CD14-positive monocyte (primary cell): ENCODE measurements at regions not wholly inside any gene's neighbourhood (a gene's known extent, or its start where the extent isn't known, plus 50 kb on each side); places are given as distances from the start of the nearest gene placed in this dataset.

Source experiments
- DNase-seq, 3 donors: peaks; one replicate each; pipeline ENCODE4 v3.0.0-alpha.2; 2011 to 2022
- H2AFZ ChIP-seq: 2 replicates; pipeline ENCODE4 v1.6.0; 2012; ENCODE audit warnings: mild to moderate bottlenecking, low read depth, low read length, inconsistent platforms; ENCODE audit not compliant: insufficient read depth, poor library complexity, severe bottlenecking
- H3K27ac ChIP-seq, 2 donors: 1 replicate in 1 of 2; 2 replicates in 1 of 2; pipeline ENCODE4 v1.5.1; 2012 to 2013; ENCODE audit warnings: low read length in 2 of 2, control low read depth in 1 of 2, inconsistent platforms in 1 of 2, low read depth in 1 of 2, mild to moderate bottlenecking in 1 of 2
- H3K27me3 ChIP-seq, 2 donors: one replicate each; pipeline versions ENCODE4 v1.6.0 to v1.6.1; 2011 to 2013; ENCODE audit warnings: low read length in 2 of 2; ENCODE audit not compliant: control insufficient read depth in 2 of 2, insufficient read depth in 2 of 2
- H3K36me3 ChIP-seq, 2 donors: replicated peaks in 1 of 2; 1 replicate in 1 of 2; 2 replicates in 1 of 2; pipeline versions ENCODE4 v1.5.1 to v1.6.1; 2012 to 2013; ENCODE audit warnings: low read length in 2 of 2, control low read depth in 1 of 2, inconsistent platforms in 1 of 2, mild to moderate bottlenecking in 1 of 2; ENCODE audit not compliant: insufficient read depth in 2 of 2, control insufficient read depth in 1 of 2
- H3K4me1 ChIP-seq, 2 donors: 1 replicate in 1 of 2; 2 replicates in 1 of 2; pipeline versions ENCODE4 v1.5.1 to v1.6.1; 2012 to 2013; ENCODE audit warnings: low read length in 2 of 2, control low read depth in 1 of 2, inconsistent platforms in 1 of 2, mild to moderate bottlenecking in 1 of 2, moderate library complexity in 1 of 2; ENCODE audit not compliant: insufficient read depth in 2 of 2, control insufficient read depth in 1 of 2
- H3K4me2 ChIP-seq: replicated peaks from 2 replicates; pipeline ENCODE3; 2012; ENCODE audit warnings: low read length, moderate library complexity, mild to moderate bottlenecking; ENCODE audit not compliant: poor library complexity, severe bottlenecking; ENCODE audit errors: extremely low read depth
- H3K4me3 ChIP-seq, 3 experiments: fragments of 200-600 bp in 1 of 3; sonication (generic) in 1 of 3; replicated peaks in 1 of 3; 1 replicate in 2 of 3; 2 replicates in 1 of 3; pipeline ENCODE4 v1.5.1; 2011 to 2013; ENCODE audit warnings: low read length in 3 of 3, mild to moderate bottlenecking in 3 of 3, control low read depth in 2 of 3, low read depth in 2 of 3, inconsistent platforms in 1 of 3, moderate library complexity in 1 of 3
- H3K79me2 ChIP-seq: 2 replicates; pipeline ENCODE4 v1.6.0; 2012; ENCODE audit warnings: mild to moderate bottlenecking, control low read depth, inconsistent platforms, low read length, moderate library complexity; ENCODE audit not compliant: insufficient read depth
- H3K9ac ChIP-seq: 2 replicates; pipeline ENCODE4 v1.6.0; 2017; ENCODE audit warnings: low read length, mild to moderate bottlenecking; ENCODE audit not compliant: insufficient read depth, poor library complexity, severe bottlenecking
- H3K9me3 ChIP-seq, 2 donors: replicated peaks in 1 of 2; 1 replicate in 1 of 2; 2 replicates in 1 of 2; pipeline versions ENCODE4 v1.5.1 to v1.6.1; 2012 to 2013; ENCODE audit warnings: low read length in 2 of 2, control low read depth in 1 of 2; ENCODE audit not compliant: control insufficient read depth in 1 of 2, insufficient read depth in 1 of 2
- H4K20me1 ChIP-seq: 2 replicates; pipeline ENCODE4 v1.6.0; 2012; ENCODE audit warnings: mild to moderate bottlenecking, low read length, control low read depth, moderate library complexity; ENCODE audit not compliant: insufficient read depth
- H3K27ac Mint-ChIP-seq, 7 donors: one replicate each; pipeline ENCODE4 v1.8.0; 2020; ENCODE audit warnings: mild to moderate bottlenecking in 7 of 7, mixed read lengths in 7 of 7, moderate library complexity in 6 of 7, inconsistent platforms in 2 of 7
- H3K27me3 Mint-ChIP-seq, 3 donors: one replicate each; pipeline ENCODE4 v1.8.0; 2021 to 2022; ENCODE audit warnings: low read depth in 3 of 3, mild to moderate bottlenecking in 3 of 3, mixed read lengths in 3 of 3, moderate library complexity in 3 of 3, inconsistent platforms in 1 of 3
- H3K36me3 Mint-ChIP-seq, 2 donors: one replicate each; pipeline ENCODE4 v1.8.0; 2020; ENCODE audit warnings: mixed read lengths in 2 of 2, inconsistent platforms in 1 of 2, mild to moderate bottlenecking in 1 of 2
- H3K4me1 Mint-ChIP-seq: one replicate; pipeline ENCODE4 v1.8.0; 2020; ENCODE audit warnings: mild to moderate bottlenecking, mixed read lengths
- H3K4me3 Mint-ChIP-seq, 2 donors: one replicate each; pipeline ENCODE4 v1.8.0; 2020; ENCODE audit warnings: mild to moderate bottlenecking in 2 of 2, mixed read lengths in 2 of 2, moderate library complexity in 1 of 2
- H3K9me3 Mint-ChIP-seq, 7 donors: one replicate each; pipeline ENCODE4 v1.8.0; 2020 to 2022; ENCODE audit warnings: mixed read lengths in 7 of 7, mild to moderate bottlenecking in 6 of 7, moderate library complexity in 6 of 7, inconsistent platforms in 2 of 7
- WGBS: methylation state at CpG from one replicate; pipeline ENCODE4 v1.1.5; 2013; ENCODE audit warnings: missing lambda C conversion rate; ENCODE audit not compliant: insufficient coverage; 5-methylcytosine and 5-hydroxymethylcytosine counted together
- intact Hi-C, 2 donors: fragments of 100-400 bp; cut with micrococcal nuclease; formaldehyde crosslinking; loops; one replicate each; pipeline versions ENCODE4 v1.15.0 to v1.15.1; 2023
- TF ChIP-seq, protein P1 (sequence below): fragments of 200-600 bp; IDR thresholded peaks from one replicate; pipeline ENCODE4 v1.8.0; 2022; ENCODE audit warnings: antibody characterized with exemption, mild to moderate bottlenecking

DNA sequence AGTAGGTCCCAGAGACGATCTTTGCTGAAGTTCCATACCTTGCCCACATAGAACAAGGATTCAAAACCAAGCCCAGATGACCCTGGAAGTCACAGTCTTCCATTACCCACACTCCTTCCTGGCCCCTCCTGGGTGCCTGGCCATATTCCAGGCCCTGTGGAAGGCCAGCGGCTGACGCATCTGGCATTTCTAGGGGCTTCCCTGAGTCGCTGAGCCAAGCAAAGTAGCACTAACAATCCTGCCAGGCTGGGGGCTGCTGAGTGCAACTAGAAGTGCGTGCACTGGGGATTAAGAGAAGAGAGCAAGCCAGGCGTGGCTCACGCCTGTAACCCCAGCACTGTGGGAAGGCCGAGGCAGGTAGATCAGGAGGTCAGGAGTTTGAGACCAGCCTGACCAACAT, 175.2 kb upstream of the CPEB2 start:
- no peaks in the 10 kb centered on the region for H3K4me1 ChIP-seq
- intact Hi-C loops: no loop called here
- H3K79me2 ChIP-seq: no peaks in the 10 kb centered on the region
- no peak overlapping the region for H3K4me3 ChIP-seq
- H3K36me3 ChIP-seq: no peaks in the 10 kb centered on the region
- TF ChIP-seq, protein P1, sequence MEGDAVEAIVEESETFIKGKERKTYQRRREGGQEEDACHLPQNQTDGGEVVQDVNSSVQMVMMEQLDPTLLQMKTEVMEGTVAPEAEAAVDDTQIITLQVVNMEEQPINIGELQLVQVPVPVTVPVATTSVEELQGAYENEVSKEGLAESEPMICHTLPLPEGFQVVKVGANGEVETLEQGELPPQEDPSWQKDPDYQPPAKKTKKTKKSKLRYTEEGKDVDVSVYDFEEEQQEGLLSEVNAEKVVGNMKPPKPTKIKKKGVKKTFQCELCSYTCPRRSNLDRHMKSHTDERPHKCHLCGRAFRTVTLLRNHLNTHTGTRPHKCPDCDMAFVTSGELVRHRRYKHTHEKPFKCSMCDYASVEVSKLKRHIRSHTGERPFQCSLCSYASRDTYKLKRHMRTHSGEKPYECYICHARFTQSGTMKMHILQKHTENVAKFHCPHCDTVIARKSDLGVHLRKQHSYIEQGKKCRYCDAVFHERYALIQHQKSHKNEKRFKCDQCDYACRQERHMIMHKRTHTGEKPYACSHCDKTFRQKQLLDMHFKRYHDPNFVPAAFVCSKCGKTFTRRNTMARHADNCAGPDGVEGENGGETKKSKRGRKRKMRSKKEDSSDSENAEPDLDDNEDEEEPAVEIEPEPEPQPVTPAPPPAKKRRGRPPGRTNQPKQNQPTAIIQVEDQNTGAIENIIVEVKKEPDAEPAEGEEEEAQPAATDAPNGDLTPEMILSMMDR: no peak
- peaks cover 0 to 5% (median 0%) of the 10 kb centered on the region in 7 donors for H3K9me3 Mint-ChIP-seq
- H3K9ac ChIP-seq: no peak overlapping the region
- WGBS: 87% methylated on average over 7 of the region's 8 CpGs
- peaks cover 3 to 16% (median 6%) of the 10 kb centered on the region in 3 donors for H3K27me3 Mint-ChIP-seq
- no peak overlapping the region for H2AFZ ChIP-seq
- H3K27ac Mint-ChIP-seq: no peak overlapping the region
- no peaks in the 10 kb centered on the region for H3K27me3 ChIP-seq
- H4K20me1 ChIP-seq: no peaks in the 10 kb centered on the region
- H3K4me1 Mint-ChIP-seq: no peaks in the 10 kb centered on the region
- no peaks in the 10 kb centered on the region for H3K36me3 Mint-ChIP-seq
- no peak overlapping the region for H3K4me2 ChIP-seq
- H3K9me3 ChIP-seq: no peaks in the 10 kb centered on the region
- H3K4me3 Mint-ChIP-seq: no peak overlapping the region
- DNase-seq: no peak
- no peak overlapping the region for H3K27ac ChIP-seq

- H3K9me3 Mint-ChIP-seq: peaks cover 0 to 3% (median 0%) of the 10 kb centered on the region in 7 donors
- H3K4me3 Mint-ChIP-seq: no peak overlapping the region
- peak overlapping the region in 1 of 7 donors; percentile 31 for H3K27ac Mint-ChIP-seq
Observed at GRCh38 chr4:14829795-14830194, 172.5 kb upstream of the CPEB2 start.

More at GRCh38 chr4:14829795-14830194, 172.5 kb upstream of the CPEB2 start:
- DNase-seq: no peak
- Histone ChIP-seq H3K27me3 (no peaks in the 10 kb centered on the region), H3K4me1 (no peaks in the 10 kb centered on the region), H3K4me2 (no peak overlapping the region), H3K9ac (no peak overlapping the region), H2AFZ (no peak overlapping the region), H3K36me3 (no peaks in the 10 kb centered on the region), H3K27ac (no peak overlapping the region), H3K4me3 (no peak overlapping the region), H3K9me3 (no peaks in the 10 kb centered on the region), H3K79me2 (no peaks in the 10 kb centered on the region), H4K20me1 (no peaks in the 10 kb centered on the region)
- WGBS: 100% methylated on average over 1 of the region's 4 CpGs
- no peaks in the 10 kb centered on the region for H3K4me1 Mint-ChIP-seq
- TF ChIP-seq, protein P1: no peak
- intact Hi-C loops: no loop called here
- H3K27me3 Mint-ChIP-seq: peaks cover 0 to 7% (median 2%) of the 10 kb centered on the region in 3 donors
- H3K36me3 Mint-ChIP-seq: no peaks in the 10 kb centered on the region
